ENCODE measurements at regions not wholly inside any gene's neighbourhood (a gene's known extent, or its start where the extent isn't known, plus 50 kb on each side); places are given as distances from the start of the nearest gene placed in this dataset.

GRCh38 chr12:86724716-86725115, 468.5 kb upstream of the MGAT4C start:
- WGBS (ENCODE audit: insufficient coverage, low coverage, low lambda C conversion rate, missing lambda C conversion rate), result 71% methylated on average over 1 of the region's 1 CpG
- H3K36me3 ChIP-seq, result no peaks in the 10 kb centered on the region
- DNase-seq (no peak), ATAC-seq (no peak)
- TF ChIP-seq CTCF (IDR thresholded peaks at IDR 0.05) (no peak), POLR2A (IDR thresholded peaks at IDR 0.05) (no peak)
- no peaks in the 10 kb centered on the region for H3K9me3 ChIP-seq
- H3K27me3 ChIP-seq, result no peaks in the 10 kb centered on the region
- intact Hi-C loops (cut with DNase I), result no loop called here
- no peak overlapping the region for H3K27ac ChIP-seq
- H3K4me3 ChIP-seq, result no peak overlapping the region
- no peaks in the 10 kb centered on the region for H3K4me1 ChIP-seq

DNA sequence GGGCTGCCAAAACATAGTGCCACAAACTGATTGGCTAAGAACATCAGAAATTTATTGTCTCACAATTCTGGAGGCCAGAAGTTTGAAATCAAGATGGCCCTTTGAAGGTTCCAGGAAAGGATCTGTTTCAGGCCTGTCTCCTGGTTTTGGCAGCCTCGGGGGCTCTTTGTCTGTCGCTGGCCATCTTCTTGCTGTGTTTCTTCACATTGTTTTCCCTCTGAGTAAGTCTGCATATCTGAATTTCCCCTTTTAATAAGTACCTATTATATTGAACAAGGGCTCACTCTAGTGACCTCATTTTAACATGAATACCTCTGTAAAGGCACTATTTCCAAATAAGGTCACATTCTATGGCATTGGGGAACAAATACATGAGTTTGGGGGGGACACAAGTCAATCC, 467.1 kb upstream of the MGAT4C start:
- intact Hi-C loops (cut with DNase I), result no loop called here
- TF ChIP-seq POLR2A (IDR thresholded peaks at IDR 0.05) (no peak), CTCF (IDR thresholded peaks at IDR 0.05) (no peak)
- no peaks in the 10 kb centered on the region for H3K9me3 ChIP-seq
- H3K4me1 ChIP-seq, result no peaks in the 10 kb centered on the region
- H3K4me3 ChIP-seq, result no peak overlapping the region
- WGBS (ENCODE audit: insufficient coverage, low coverage, low lambda C conversion rate, missing lambda C conversion rate), result 27% methylated on average over 2 of the region's 2 CpGs
- DNase-seq (no peak), ATAC-seq (no peak)
- H3K27ac ChIP-seq, result no peak overlapping the region
- H3K36me3 ChIP-seq, result no peaks in the 10 kb centered on the region
- no peaks in the 10 kb centered on the region for H3K27me3 ChIP-seq

GRCh38 chr12:86721713-86722397, 465.7 kb upstream of the MGAT4C start:
- H3K36me3 ChIP-seq, result no peaks in the 10 kb centered on the region
- no peak for TF ChIP-seq POLR2A (IDR thresholded peaks at IDR 0.05)
- TF ChIP-seq CTCF (IDR thresholded peaks at IDR 0.05), result no peak
- ATAC-seq (no peak), DNase-seq (no peak)
- intact Hi-C loops (cut with DNase I), result no loop called here
- no peak overlapping the region for H3K4me3 ChIP-seq
- no peaks in the 10 kb centered on the region for H3K4me1 ChIP-seq
- no peaks in the 10 kb centered on the region for H3K9me3 ChIP-seq
- no peak overlapping the region for H3K27ac ChIP-seq
- H3K27me3 ChIP-seq, result no peaks in the 10 kb centered on the region
- WGBS (ENCODE audit: insufficient coverage, low coverage, low lambda C conversion rate, missing lambda C conversion rate), result 65% methylated on average over 5 of the region's 5 CpGs

DNA sequence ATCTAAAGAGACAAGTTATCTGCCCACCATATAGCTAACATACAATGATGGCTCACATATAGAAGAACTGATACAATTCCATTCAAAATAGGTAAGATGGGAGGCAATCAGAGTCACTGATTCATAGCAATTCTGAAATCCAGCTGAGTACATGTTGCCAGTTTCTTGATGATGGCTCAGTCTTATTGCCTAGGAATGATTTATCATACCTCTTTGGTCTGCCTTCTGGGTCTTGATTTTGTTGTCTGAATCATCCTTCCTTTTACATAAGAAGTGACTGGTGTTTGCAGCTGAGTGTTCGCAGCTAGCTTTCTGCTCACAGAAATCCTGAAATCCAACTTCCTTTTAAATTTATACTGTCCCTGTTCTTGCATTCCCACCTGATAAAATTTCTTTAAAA, 463.2 kb upstream of the MGAT4C start:
- H3K4me3 ChIP-seq, result no peak overlapping the region
- 75% methylated on average over 1 of the region's 1 CpG for WGBS (ENCODE audit: insufficient coverage, low coverage, low lambda C conversion rate, missing lambda C conversion rate)
- no peaks in the 10 kb centered on the region for H3K9me3 ChIP-seq
- intact Hi-C loops (cut with DNase I), result no loop called here
- H3K36me3 ChIP-seq, result no peaks in the 10 kb centered on the region
- DNase-seq (no peak), ATAC-seq (no peak)
- H3K27me3 ChIP-seq, result no peaks in the 10 kb centered on the region
- no peak overlapping the region for H3K27ac ChIP-seq
- no peak for TF ChIP-seq CTCF (IDR thresholded peaks at IDR 0.05)
- TF ChIP-seq POLR2A (IDR thresholded peaks at IDR 0.05), result no peak
- no peaks in the 10 kb centered on the region for H3K4me1 ChIP-seq

- Histone ChIP-seq H3K36me3 (no peaks in the 10 kb centered on the region), H3K27ac (no peak overlapping the region), H3K4me1 (no peaks in the 10 kb centered on the region), H3K27me3 (no peaks in the 10 kb centered on the region), H3K4me3 (no peak overlapping the region), H3K9me3 (no peaks in the 10 kb centered on the region)
- no peak for ATAC-seq
- intact Hi-C loops (cut with DNase I), result no loop called here
- DNase-seq, result no peak
- TF ChIP-seq POLR2A (IDR thresholded peaks at IDR 0.05), result no peak
- no peak for TF ChIP-seq CTCF (IDR thresholded peaks at IDR 0.05)
Measured at GRCh38 chr12:86713121-86713520, 456.9 kb upstream of the MGAT4C start.
